Liver (tissue), 3 donors: ENCODE measurements at regions not wholly inside any gene's neighbourhood (a gene's known extent, or its start where the extent isn't known, plus 50 kb on each side); places are given as distances from the start of the nearest gene placed in this dataset.

Experiments
- NR2F2 ChIP-seq: IDR thresholded peaks from 2 replicates; pipeline ENCODE4 v1.6.1; 2016; ENCODE audit warnings: antibody characterized with exemption
- SP1 ChIP-seq: IDR thresholded peaks from 2 replicates; pipeline ENCODE4 v1.6.1; 2018; ENCODE audit warnings: antibody characterized with exemption, mild to moderate bottlenecking
- TAF1 ChIP-seq: conservative IDR thresholded peaks from 2 replicates; pipeline ENCODE4 v1.6.1; 2016; ENCODE audit warnings: antibody characterized with exemption, mild to moderate bottlenecking
- YY1 ChIP-seq: IDR thresholded peaks from 2 replicates; pipeline ENCODE4 v1.6.1; 2016; ENCODE audit warnings: antibody characterized with exemption, mild to moderate bottlenecking
- TF ChIP-seq, protein P1 (sequence below): IDR thresholded peaks from 2 replicates; pipeline ENCODE4 v1.6.1; 2016; ENCODE audit warnings: antibody characterized with exemption
- TF ChIP-seq, protein P2 (sequence below): fragments of 150-350 bp; IDR thresholded peaks from 2 replicates; pipeline ENCODE4 v1.5.1; 2017; ENCODE audit warnings: improper control_type of control experiment, low read depth, low read length; ENCODE audit not compliant: missing input control
- TF ChIP-seq, protein P3 (sequence below): IDR thresholded peaks from 2 replicates; pipeline ENCODE4 v1.6.1; 2016; ENCODE audit warnings: antibody characterized with exemption
- TF ChIP-seq, protein P4 (sequence below): IDR thresholded peaks from 2 replicates; pipeline ENCODE4 v1.6.1; 2016; ENCODE audit warnings: antibody characterized with exemption, mild to moderate bottlenecking
- donor health status: healthy.
- donor health status: healthy.

DNA sequence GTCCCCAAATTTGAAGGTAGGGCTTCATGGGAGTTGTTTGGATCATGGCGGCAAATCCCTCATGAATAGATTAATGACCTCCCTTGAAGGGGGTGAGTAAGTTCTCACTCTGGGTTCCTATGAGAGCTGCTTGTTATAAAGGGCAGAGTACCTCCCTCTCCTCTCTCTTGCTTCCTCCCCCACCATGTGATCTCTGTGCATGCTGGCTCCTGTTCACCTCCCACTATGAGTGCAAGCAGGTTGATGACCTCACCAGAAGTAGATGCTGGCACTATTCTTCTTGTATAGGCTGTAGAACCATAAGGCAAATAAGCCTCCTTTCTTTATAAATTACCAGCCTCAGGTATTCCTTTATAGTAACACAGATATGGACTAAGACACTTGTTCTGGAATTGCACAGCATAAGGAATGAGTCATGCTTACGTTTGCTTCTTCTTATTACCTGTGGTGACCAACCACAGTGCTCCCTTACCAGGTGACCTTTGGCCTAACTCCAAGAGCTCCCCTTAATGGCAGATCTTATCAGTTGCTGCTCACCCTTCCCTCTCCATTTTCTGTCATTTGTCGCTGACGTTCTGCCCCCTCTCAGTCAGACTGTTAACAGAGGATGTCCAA lies 559.5 kb upstream of the GCFC2 start:
- TF ChIP-seq, protein P1, sequence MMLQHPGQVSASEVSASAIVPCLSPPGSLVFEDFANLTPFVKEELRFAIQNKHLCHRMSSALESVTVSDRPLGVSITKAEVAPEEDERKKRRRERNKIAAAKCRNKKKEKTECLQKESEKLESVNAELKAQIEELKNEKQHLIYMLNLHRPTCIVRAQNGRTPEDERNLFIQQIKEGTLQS = no peak
- TF ChIP-seq, protein P2, sequence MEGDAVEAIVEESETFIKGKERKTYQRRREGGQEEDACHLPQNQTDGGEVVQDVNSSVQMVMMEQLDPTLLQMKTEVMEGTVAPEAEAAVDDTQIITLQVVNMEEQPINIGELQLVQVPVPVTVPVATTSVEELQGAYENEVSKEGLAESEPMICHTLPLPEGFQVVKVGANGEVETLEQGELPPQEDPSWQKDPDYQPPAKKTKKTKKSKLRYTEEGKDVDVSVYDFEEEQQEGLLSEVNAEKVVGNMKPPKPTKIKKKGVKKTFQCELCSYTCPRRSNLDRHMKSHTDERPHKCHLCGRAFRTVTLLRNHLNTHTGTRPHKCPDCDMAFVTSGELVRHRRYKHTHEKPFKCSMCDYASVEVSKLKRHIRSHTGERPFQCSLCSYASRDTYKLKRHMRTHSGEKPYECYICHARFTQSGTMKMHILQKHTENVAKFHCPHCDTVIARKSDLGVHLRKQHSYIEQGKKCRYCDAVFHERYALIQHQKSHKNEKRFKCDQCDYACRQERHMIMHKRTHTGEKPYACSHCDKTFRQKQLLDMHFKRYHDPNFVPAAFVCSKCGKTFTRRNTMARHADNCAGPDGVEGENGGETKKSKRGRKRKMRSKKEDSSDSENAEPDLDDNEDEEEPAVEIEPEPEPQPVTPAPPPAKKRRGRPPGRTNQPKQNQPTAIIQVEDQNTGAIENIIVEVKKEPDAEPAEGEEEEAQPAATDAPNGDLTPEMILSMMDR = no peak
- TF ChIP-seq YY1 = no peak
- no peak for TF ChIP-seq TAF1
- TF ChIP-seq NR2F2 = no peak
- TF ChIP-seq SP1 = no peak
- TF ChIP-seq, protein P3, sequence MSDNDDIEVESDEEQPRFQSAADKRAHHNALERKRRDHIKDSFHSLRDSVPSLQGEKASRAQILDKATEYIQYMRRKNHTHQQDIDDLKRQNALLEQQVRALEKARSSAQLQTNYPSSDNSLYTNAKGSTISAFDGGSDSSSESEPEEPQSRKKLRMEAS = no peak
- TF ChIP-seq, protein P4, sequence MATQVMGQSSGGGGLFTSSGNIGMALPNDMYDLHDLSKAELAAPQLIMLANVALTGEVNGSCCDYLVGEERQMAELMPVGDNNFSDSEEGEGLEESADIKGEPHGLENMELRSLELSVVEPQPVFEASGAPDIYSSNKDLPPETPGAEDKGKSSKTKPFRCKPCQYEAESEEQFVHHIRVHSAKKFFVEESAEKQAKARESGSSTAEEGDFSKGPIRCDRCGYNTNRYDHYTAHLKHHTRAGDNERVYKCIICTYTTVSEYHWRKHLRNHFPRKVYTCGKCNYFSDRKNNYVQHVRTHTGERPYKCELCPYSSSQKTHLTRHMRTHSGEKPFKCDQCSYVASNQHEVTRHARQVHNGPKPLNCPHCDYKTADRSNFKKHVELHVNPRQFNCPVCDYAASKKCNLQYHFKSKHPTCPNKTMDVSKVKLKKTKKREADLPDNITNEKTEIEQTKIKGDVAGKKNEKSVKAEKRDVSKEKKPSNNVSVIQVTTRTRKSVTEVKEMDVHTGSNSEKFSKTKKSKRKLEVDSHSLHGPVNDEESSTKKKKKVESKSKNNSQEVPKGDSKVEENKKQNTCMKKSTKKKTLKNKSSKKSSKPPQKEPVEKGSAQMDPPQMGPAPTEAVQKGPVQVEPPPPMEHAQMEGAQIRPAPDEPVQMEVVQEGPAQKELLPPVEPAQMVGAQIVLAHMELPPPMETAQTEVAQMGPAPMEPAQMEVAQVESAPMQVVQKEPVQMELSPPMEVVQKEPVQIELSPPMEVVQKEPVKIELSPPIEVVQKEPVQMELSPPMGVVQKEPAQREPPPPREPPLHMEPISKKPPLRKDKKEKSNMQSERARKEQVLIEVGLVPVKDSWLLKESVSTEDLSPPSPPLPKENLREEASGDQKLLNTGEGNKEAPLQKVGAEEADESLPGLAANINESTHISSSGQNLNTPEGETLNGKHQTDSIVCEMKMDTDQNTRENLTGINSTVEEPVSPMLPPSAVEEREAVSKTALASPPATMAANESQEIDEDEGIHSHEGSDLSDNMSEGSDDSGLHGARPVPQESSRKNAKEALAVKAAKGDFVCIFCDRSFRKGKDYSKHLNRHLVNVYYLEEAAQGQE = no peak
